OCI-LY7 (cell line): ENCODE measurements at regions not wholly inside any gene's neighbourhood (a gene's known extent, or its start where the extent isn't known, plus 50 kb on each side); places are given as distances from the start of the nearest gene placed in this dataset.

Source experiments
- BruUV-seq: library from RNA; stranded (reverse); fragments of 400-500 nt; replicated peaks from 2 replicates; lab custom pipeline; 2021; lab: Mats Ljungman, UMichigan
- CTCF ChIA-PET: fragments of 300-600 bp; sonication (Branson Sonifier 250); formaldehyde crosslinking; loops from one replicate; lab custom pipeline; 2022; ENCODE audit warnings: antibody characterized with exemption; ENCODE audit not compliant: unreplicated experiment; lab: Charles Lee
- POLR2A ChIA-PET: fragments of 300-600 bp; sonication (Branson Sonifier 250); formaldehyde crosslinking; loops from one replicate; lab custom pipeline; 2022; ENCODE audit warnings: antibody characterized with exemption; lab: Charles Lee
- DNase-seq: peaks from one replicate; pipeline ENCODE4 v3.0.0-alpha.2; 2015; ENCODE audit warnings: low spot score
- H2AFZ ChIP-seq: fragments of 200-600 bp; sonication (generic), shearing (Covaris generic); 2 replicates; pipeline ENCODE4 v1.6.1; 2014; ENCODE audit warnings: mild to moderate bottlenecking, antibody characterized with exemption, low read length, moderate library complexity
- H3K27ac ChIP-seq: fragments of 200-600 bp; sonication (generic); 2 replicates; pipeline ENCODE4 v1.5.1; 2014; ENCODE audit warnings: mixed run types, low read depth, mild to moderate bottlenecking, moderate library complexity, low read length, inconsistent platforms; ENCODE audit not compliant: poor library complexity, severe bottlenecking
- H3K36me3 ChIP-seq: fragments of 200-600 bp; sonication (generic); 2 replicates; pipeline ENCODE4 v1.6.1; 2014; ENCODE audit warnings: mild to moderate bottlenecking, antibody characterized with exemption, low read length, moderate library complexity, mixed read lengths; ENCODE audit not compliant: insufficient read depth
- H3K4me1 ChIP-seq: fragments of 200-600 bp; sonication (generic); 2 replicates; pipeline ENCODE4 v1.5.1; 2014; ENCODE audit warnings: mild to moderate bottlenecking, low read length; ENCODE audit not compliant: insufficient read depth, poor library complexity, severe bottlenecking
- H3K4me2 ChIP-seq: fragments of 200-600 bp; sonication (generic); 2 replicates; pipeline ENCODE4 v1.6.1; 2014; ENCODE audit warnings: mild to moderate bottlenecking, low read length
- H3K4me3 ChIP-seq: fragments of 200-600 bp; sonication (generic); 2 replicates; pipeline ENCODE4 v1.5.1; 2014; ENCODE audit warnings: mild to moderate bottlenecking, low read depth, low read length; ENCODE audit not compliant: poor library complexity, severe bottlenecking
- H3K79me2 ChIP-seq: fragments of 200-600 bp; sonication (generic); 2 replicates; pipeline ENCODE4 v1.6.1; 2016; ENCODE audit warnings: low read depth, mild to moderate bottlenecking, low read length, moderate library complexity, mixed read lengths; ENCODE audit not compliant: insufficient read depth
- H3K9me2 ChIP-seq: fragments of 200-600 bp; sonication (generic); 2 replicates; pipeline ENCODE4 v1.6.1; 2016; ENCODE audit warnings: mild to moderate bottlenecking, low read length, mixed read lengths; ENCODE audit not compliant: insufficient read depth
- H3K9me3 ChIP-seq: fragments of 200-600 bp; sonication (generic); 2 replicates; pipeline ENCODE4 v1.6.1; 2014; ENCODE audit warnings: mild to moderate bottlenecking, mixed run types, low read length, mixed read lengths
- H4K20me1 ChIP-seq: fragments of 200-600 bp; sonication (generic); 2 replicates; pipeline ENCODE4 v1.6.1; 2014; ENCODE audit warnings: mild to moderate bottlenecking, antibody characterized with exemption, low read length, moderate library complexity, mixed read lengths; ENCODE audit not compliant: insufficient read depth
- CTCF ChIP-seq: fragments of 200-600 bp; sonication (generic); conservative IDR thresholded peaks from 2 replicates; pipeline ENCODE4 v1.5.1; 2014; ENCODE audit warnings: mild to moderate bottlenecking, antibody characterized with exemption, low read length, moderate library complexity, mixed read lengths
- EZH2phosphoT487 ChIP-seq: fragments of 200-600 bp; sonication (generic); IDR thresholded peaks from 2 replicates; pipeline ENCODE4 v1.6.1; 2018; ENCODE audit warnings: low read depth, borderline replicate concordance, mild to moderate bottlenecking, mixed run types, antibody characterized with exemption, low read length, moderate library complexity, mixed read lengths
- intact Hi-C: fragments of 100-400 bp; cut with micrococcal nuclease; formaldehyde crosslinking; loops from one replicate; pipeline ENCODE4 v1.10.0; 2022; ENCODE audit not compliant: unreplicated experiment

DNA sequence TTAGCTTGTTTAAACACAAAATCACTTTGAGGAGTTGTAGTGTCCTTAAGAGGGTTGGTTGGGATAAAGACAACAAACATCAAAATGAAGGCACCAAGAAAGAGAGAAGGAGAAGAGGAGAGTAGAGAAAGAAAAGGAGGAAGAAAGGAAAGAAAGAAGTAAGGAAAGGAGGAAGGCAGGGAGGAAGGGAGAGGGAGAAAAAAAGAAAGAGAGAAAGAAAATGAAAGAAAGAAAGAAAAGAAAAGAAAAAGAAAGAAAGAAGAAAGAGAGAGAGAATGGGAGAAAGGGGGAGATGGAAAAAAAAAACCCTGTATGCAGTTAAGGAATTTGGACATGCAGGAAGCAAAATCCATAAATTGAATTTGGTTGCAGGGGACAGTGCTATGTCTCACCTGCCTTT, 635.4 kb upstream of the FZD8 start:
- no peak for DNase-seq
- no peak overlapping the region for H3K27ac ChIP-seq
- no peaks in the 10 kb centered on the region for H4K20me1 ChIP-seq
- intact Hi-C loops: no loop called here
- no TSS peak for BruUV-seq
- TF ChIP-seq EZH2phosphoT487 (no peak), CTCF (no peak)
- no peak overlapping the region for H3K4me3 ChIP-seq
- CTCF ChIA-PET: no interaction called here
- no peaks in the 10 kb centered on the region for H3K79me2 ChIP-seq
- H3K4me2 ChIP-seq: no peak overlapping the region
- H3K36me3 ChIP-seq: no peaks in the 10 kb centered on the region
- no peaks in the 10 kb centered on the region for H3K9me3 ChIP-seq
- H3K4me1 ChIP-seq: no peaks in the 10 kb centered on the region
- no peaks in the 10 kb centered on the region for H3K9me2 ChIP-seq
- H2AFZ ChIP-seq: no peak overlapping the region
- POLR2A ChIA-PET: no interaction called here

GRCh38 chr10:36271627-36272340, 629.7 kb upstream of the FZD8 start:
- no peaks in the 10 kb centered on the region for H3K9me3 ChIP-seq
- no peak overlapping the region for H3K4me2 ChIP-seq
- no TSS peak for BruUV-seq
- DNase-seq: no peak
- no peaks in the 10 kb centered on the region for H3K9me2 ChIP-seq
- no peaks in the 10 kb centered on the region for H3K36me3 ChIP-seq
- CTCF ChIA-PET: no interaction called here
- no peak overlapping the region for H3K27ac ChIP-seq
- no peak overlapping the region for H2AFZ ChIP-seq
- H3K4me3 ChIP-seq: no peak overlapping the region
- no peaks in the 10 kb centered on the region for H3K4me1 ChIP-seq
- no peak for TF ChIP-seq CTCF
- TF ChIP-seq EZH2phosphoT487: no peak
- H4K20me1 ChIP-seq: no peaks in the 10 kb centered on the region
- H3K79me2 ChIP-seq: no peaks in the 10 kb centered on the region
- POLR2A ChIA-PET: no interaction called here
- intact Hi-C loops: no loop called here

GRCh38 chr10:36269222-36269621, 627.1 kb upstream of the FZD8 start:
- H3K4me2 ChIP-seq: no peak overlapping the region
- no peaks in the 10 kb centered on the region for H3K4me1 ChIP-seq
- H4K20me1 ChIP-seq: no peaks in the 10 kb centered on the region
- DNase-seq: no peak
- TF ChIP-seq EZH2phosphoT487: no peak
- TF ChIP-seq CTCF: no peak
- no peaks in the 10 kb centered on the region; the same call in 1 of the 2 replicates for H3K9me2 ChIP-seq
- no peak overlapping the region for H3K4me3 ChIP-seq
- intact Hi-C loops: no loop called here
- BruUV-seq: no TSS peak
- CTCF ChIA-PET: no interaction called here
- H2AFZ ChIP-seq: no peak overlapping the region
- H3K27ac ChIP-seq: no peak overlapping the region
- no peaks in the 10 kb centered on the region for H3K36me3 ChIP-seq
- H3K79me2 ChIP-seq: no peaks in the 10 kb centered on the region
- H3K9me3 ChIP-seq: no peaks in the 10 kb centered on the region
- POLR2A ChIA-PET: no interaction called here
